ENCODE measurements at regions not wholly inside any gene's neighbourhood (a gene's known extent, or its start where the extent isn't known, plus 50 kb on each side); places are given as distances from the start of the nearest gene placed in this dataset.

GRCh38 chr5:4182144-4182543 lies 586.5 kb downstream of the IRX1 start:
- DNase-seq (ENCODE audit: extremely low spot score), result no peak
- CTCF ChIA-PET, result no interaction called here

GRCh38 chr5:4185127-4185526 lies 589.5 kb downstream of the IRX1 start:
- DNase-seq (ENCODE audit: extremely low spot score), result no peak
- no peak for TF ChIP-seq ARNT (IDR thresholded peaks at IDR 0.05)
- TF ChIP-seq L3MBTL2 (conservative IDR thresholded peaks at IDR 0.05), result no peak
- TF ChIP-seq NFRKB (IDR thresholded peaks at IDR 0.05), result no peak
- no peak for TF ChIP-seq TARDBP (IDR thresholded peaks at IDR 0.05)
- no peak for TF ChIP-seq ELF4 (IDR thresholded peaks at IDR 0.05)
- TF ChIP-seq HDGF (IDR thresholded peaks at IDR 0.05; ENCODE audit: borderline replicate concordance), result no peak
- TF ChIP-seq ZNF384 (IDR thresholded peaks at IDR 0.05), result no peak
- no peak for TF ChIP-seq FOXK2 (IDR thresholded peaks at IDR 0.05)
- TF ChIP-seq CTBP1 (IDR thresholded peaks at IDR 0.05; ENCODE audit: borderline replicate concordance), result no peak
- POLR2A ChIA-PET, result no interaction called here
- CTCF ChIA-PET, result no interaction called here

More at GRCh38 chr5:4182144-4182543, 586.5 kb downstream of the IRX1 start:
- TF ChIP-seq SP1 (IDR thresholded peaks at IDR 0.05), result no peak
- POLR2A ChIA-PET, result no interaction called here

DNA sequence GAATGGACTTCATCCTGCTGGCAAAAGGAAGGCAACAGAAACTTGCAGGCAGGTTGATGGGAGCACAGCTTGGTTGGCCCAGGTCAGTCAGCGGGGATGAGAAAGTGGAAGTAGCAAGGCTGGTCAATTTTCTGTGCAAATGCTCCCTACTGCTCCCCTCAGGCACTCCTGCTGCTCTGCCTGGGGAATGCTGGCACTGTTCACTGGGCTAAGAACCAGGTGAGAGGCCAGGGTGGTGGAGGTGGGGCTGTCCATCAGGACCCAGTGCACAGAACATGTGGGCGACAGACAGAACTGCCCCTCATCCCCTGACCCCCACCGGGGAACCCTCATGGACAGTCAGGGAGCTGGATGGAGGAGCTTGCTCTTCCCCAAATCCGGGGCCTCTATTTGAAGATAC lies 593.1 kb downstream of the IRX1 start:
- DNase-seq (ENCODE audit: extremely low spot score), result no peak
- TF ChIP-seq HDGF (IDR thresholded peaks at IDR 0.05; ENCODE audit: borderline replicate concordance) (no peak), NFRKB (IDR thresholded peaks at IDR 0.05) (no peak), FOXM1 (IDR thresholded peaks at IDR 0.05; ENCODE audit: borderline replicate concordance) (no peak), PKNOX1 (IDR thresholded peaks at IDR 0.05) (no peak), FOXA1 (IDR thresholded peaks at IDR 0.05) (no peak), ZNF384 (IDR thresholded peaks at IDR 0.05) (no peak), ELF4 (IDR thresholded peaks at IDR 0.05) (no peak), CTBP1 (IDR thresholded peaks at IDR 0.05; ENCODE audit: borderline replicate concordance) (no peak), SUZ12 (IDR thresholded peaks at IDR 0.05) (no peak), ARNT (IDR thresholded peaks at IDR 0.05) (no peak), TARDBP (IDR thresholded peaks at IDR 0.05) (no peak), BHLHE40 (IDR thresholded peaks at IDR 0.05; ENCODE audit: borderline replicate concordance) (no peak), FOXK2 (IDR thresholded peaks at IDR 0.05) (no peak), SP1 (IDR thresholded peaks at IDR 0.05) (no peak)
- POLR2A ChIA-PET, result no interaction called here
- CTCF ChIA-PET, result no interaction called here

- ChIA-PET CTCF (no interaction called here), POLR2A (no interaction called here)
These were observed 593.7 kb downstream of the IRX1 start for GRCh38 chr5:4189317-4189716.

DNA sequence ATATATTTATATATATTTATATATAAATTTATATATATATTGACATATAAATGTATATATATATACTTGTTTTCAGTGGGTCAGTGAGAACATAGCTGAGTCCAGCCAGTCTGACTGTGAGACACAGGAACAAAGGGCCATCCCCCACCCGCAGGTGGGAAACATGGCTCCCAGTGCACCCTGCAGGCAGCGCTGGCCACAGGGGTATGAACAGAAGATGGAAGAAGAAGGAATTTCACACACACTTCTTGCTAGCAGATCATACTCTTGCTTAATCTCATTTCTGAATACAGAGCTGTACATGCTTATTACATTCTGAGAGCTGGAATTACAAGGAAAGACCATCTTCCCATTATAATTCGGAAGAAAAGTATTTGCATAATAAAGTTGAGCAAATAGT lies 595.4 kb downstream of the IRX1 start:
- ChIA-PET POLR2A (no interaction called here), CTCF (no interaction called here)
- no peak for DNase-seq (ENCODE audit: extremely low spot score)
- TF ChIP-seq NFRKB (IDR thresholded peaks at IDR 0.05), result no peak
- no peak for TF ChIP-seq BHLHE40 (IDR thresholded peaks at IDR 0.05; ENCODE audit: borderline replicate concordance)
- TF ChIP-seq SUZ12 (IDR thresholded peaks at IDR 0.05), result no peak

More at GRCh38 chr5:4189317-4189716, 593.7 kb downstream of the IRX1 start:
- no peak for DNase-seq (ENCODE audit: extremely low spot score)
- TF ChIP-seq NFRKB (IDR thresholded peaks at IDR 0.05) (no peak), SUZ12 (IDR thresholded peaks at IDR 0.05) (no peak), ZNF384 (IDR thresholded peaks at IDR 0.05) (no peak), ELF4 (IDR thresholded peaks at IDR 0.05) (no peak)

DNA sequence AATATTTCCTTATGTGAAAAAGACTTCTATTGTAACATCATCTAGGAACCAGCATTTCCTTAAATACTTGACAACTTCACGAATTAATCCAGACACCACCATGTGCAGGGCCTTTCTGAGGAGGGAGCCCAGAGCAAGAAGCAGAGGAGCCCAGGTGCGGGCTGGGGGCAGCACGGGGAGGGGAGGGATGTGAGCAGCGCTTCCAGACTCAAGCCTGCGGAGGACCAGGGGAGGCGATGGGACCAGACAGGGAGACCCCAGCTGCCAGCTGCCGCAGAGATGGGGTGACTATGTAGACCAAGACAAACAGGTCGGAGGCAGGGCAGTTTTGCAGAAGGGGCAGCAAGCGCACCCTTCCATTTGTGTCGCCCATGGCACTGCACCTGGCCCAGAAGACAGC lies 596.1 kb downstream of the IRX1 start:
- DNase-seq (ENCODE audit: extremely low spot score), result no peak
- ChIA-PET POLR2A (no interaction called here), CTCF (no interaction called here)
- no peak for TF ChIP-seq TARDBP (IDR thresholded peaks at IDR 0.05)
- TF ChIP-seq NFRKB (IDR thresholded peaks at IDR 0.05), result no peak
- TF ChIP-seq ZNF384 (IDR thresholded peaks at IDR 0.05), result no peak
- no peak for TF ChIP-seq HDGF (IDR thresholded peaks at IDR 0.05; ENCODE audit: borderline replicate concordance)
- no peak for TF ChIP-seq SP1 (IDR thresholded peaks at IDR 0.05)
- TF ChIP-seq FOXM1 (IDR thresholded peaks at IDR 0.05; ENCODE audit: borderline replicate concordance), result no peak
- no peak for TF ChIP-seq FOXK2 (IDR thresholded peaks at IDR 0.05)

DNA sequence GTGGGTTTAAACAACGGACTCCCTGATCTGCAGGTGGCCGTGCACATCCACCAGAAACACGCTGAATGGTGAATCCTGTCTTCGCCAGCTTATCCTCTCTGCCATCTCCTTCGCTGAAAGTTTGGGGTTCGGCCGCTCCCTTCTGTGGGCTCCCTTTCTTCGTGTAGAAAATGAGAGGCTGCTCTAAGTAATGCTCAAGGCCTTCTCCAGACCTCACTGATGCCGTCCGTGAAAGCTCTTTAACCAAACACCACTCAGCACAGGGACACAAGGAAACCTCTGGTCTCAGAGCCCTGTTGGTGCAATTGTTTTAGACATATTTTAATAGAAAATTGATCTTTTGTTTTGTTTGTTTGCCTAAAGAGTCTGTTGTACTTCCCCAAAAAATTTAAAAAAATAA lies 596.5 kb downstream of the IRX1 start:
- POLR2A ChIA-PET, result no interaction called here
- CTCF ChIA-PET, result no interaction called here
- TF ChIP-seq HDGF (IDR thresholded peaks at IDR 0.05; ENCODE audit: borderline replicate concordance), result no peak
- TF ChIP-seq ARNT (IDR thresholded peaks at IDR 0.05), result no peak
- TF ChIP-seq ZNF384 (IDR thresholded peaks at IDR 0.05), result no peak
- TF ChIP-seq NFRKB (IDR thresholded peaks at IDR 0.05), result no peak
- TF ChIP-seq SP1 (IDR thresholded peaks at IDR 0.05), result no peak
- TF ChIP-seq CTBP1 (IDR thresholded peaks at IDR 0.05; ENCODE audit: borderline replicate concordance), result no peak
- TF ChIP-seq LEF1 (IDR thresholded peaks at IDR 0.05; ENCODE audit: borderline replicate concordance), result no peak
- no peak for TF ChIP-seq TARDBP (IDR thresholded peaks at IDR 0.05)
- no peak for TF ChIP-seq BHLHE40 (IDR thresholded peaks at IDR 0.05; ENCODE audit: borderline replicate concordance)
- no peak for TF ChIP-seq FOXM1 (IDR thresholded peaks at IDR 0.05; ENCODE audit: borderline replicate concordance)
- no peak for TF ChIP-seq ELF4 (IDR thresholded peaks at IDR 0.05)
- TF ChIP-seq FOXK2 (IDR thresholded peaks at IDR 0.05), result no peak
- no peak for TF ChIP-seq SUZ12 (IDR thresholded peaks at IDR 0.05)
- TF ChIP-seq L3MBTL2 (conservative IDR thresholded peaks at IDR 0.05), result no peak
- no peak for TF ChIP-seq PKNOX1 (IDR thresholded peaks at IDR 0.05)
- no peak for TF ChIP-seq FOXA1 (IDR thresholded peaks at IDR 0.05)
- DNase-seq (ENCODE audit: extremely low spot score), result no peak

GRCh38 chr5:4196744-4197143 lies 601.1 kb downstream of the IRX1 start:
- ChIA-PET POLR2A (no interaction called here), CTCF (no interaction called here)
- DNase-seq (ENCODE audit: extremely low spot score), result no peak
- no peak for TF ChIP-seq FOXA1 (IDR thresholded peaks at IDR 0.05)
- no peak for TF ChIP-seq ZNF384 (IDR thresholded peaks at IDR 0.05)
- no peak for TF ChIP-seq L3MBTL2 (conservative IDR thresholded peaks at IDR 0.05)
- TF ChIP-seq BHLHE40 (IDR thresholded peaks at IDR 0.05; ENCODE audit: borderline replicate concordance), result no peak
- no peak for TF ChIP-seq ARNT (IDR thresholded peaks at IDR 0.05)
- no peak for TF ChIP-seq NFRKB (IDR thresholded peaks at IDR 0.05)
- TF ChIP-seq SUZ12 (IDR thresholded peaks at IDR 0.05), result no peak
- no peak for TF ChIP-seq SP1 (IDR thresholded peaks at IDR 0.05)
- TF ChIP-seq LEF1 (IDR thresholded peaks at IDR 0.05; ENCODE audit: borderline replicate concordance), result no peak
- no peak for TF ChIP-seq FOXK2 (IDR thresholded peaks at IDR 0.05)

All from HEK293T (cell line).